ENCODE measurements at regions not wholly inside any gene's neighbourhood (a gene's known extent, or its start where the extent isn't known, plus 50 kb on each side); places are given as distances from the start of the nearest gene placed in this dataset.

DNA sequence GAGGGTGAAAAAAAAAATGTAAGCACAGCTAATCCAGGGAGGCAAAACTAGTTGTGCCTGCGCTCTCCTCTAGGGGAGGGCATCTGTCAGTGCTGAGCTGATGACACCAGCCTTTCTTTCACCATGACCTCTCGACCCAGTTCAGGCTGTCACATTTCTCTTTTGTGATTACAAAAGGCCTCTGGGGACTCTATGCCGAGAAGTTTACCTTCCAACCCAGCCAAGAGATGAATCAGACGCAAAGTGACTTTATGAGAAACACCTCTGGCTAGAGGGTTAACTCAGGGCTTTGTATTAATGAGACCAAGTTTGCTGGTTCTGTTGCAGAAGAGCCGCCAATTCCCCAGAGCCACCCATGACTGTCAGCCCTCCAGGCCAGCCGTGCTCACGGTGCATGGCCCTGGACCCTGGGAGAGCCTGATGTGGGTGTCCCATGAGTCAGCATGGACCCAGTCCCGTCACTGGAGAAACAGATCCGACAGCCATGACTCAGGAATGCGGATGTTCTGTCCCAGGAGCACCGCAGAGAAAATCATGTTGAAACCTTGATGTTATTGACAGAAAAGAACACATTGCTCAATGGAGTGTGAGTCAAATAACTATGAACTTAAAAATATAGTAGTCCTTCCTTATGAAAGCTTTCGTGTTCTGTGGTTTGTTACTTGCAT is 437.2 kb downstream of the HS3ST3B1 start:
- ChIA-PET CTCF (interaction anchor here (0.9 to 1.6 kb wide), 2 partner anchors 72 to 188 kb away, joined by 3 to 4 read pairs; no protein-coding TSS in a partner anchor), POLR2A (interaction anchor here (0.5 kb wide), 1 partner anchor 12 kb away, joined by 7 read pairs; no protein-coding TSS in a partner anchor)
- H3K4me3 ChIP-seq (ENCODE audit: low read depth, low read length), result no peak overlapping the region
- DNase-seq (ENCODE audit: low read depth, low spot score), result peak; percentile 84
- H3K27ac ChIP-seq (ENCODE audit: low read depth, low read length), result peak overlapping the region; percentile 87
- H3K9me3 ChIP-seq (ENCODE audit: control insufficient read depth, insufficient read depth, low read length), result no peaks in the 10 kb centered on the region
- TF ChIP-seq CTCF (IDR thresholded peaks at IDR 0.05; ENCODE audit: low read depth, low read length), result peak; percentile 27
- H3K27me3 ChIP-seq (ENCODE audit: control insufficient read depth, insufficient read depth, low read length), result no peaks in the 10 kb centered on the region

DNA sequence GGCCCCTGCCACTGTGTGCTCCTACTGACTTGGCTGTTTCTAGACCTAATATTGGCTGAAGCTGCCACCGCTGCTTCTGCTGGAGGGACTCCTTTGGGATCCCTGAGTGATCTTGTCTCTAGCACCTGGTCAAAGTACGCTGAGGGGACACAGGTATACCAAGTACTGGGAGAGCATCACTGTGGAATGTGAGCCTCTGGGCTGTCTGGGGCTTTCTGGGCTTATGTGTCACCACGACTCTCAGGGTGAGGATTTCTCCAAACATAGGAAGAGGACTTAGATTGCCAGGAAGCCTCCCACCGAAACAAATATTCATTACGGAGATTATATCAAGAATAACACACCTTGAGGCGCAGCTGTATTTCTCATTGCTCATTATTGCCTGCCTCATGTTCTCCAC is 435.8 kb downstream of the HS3ST3B1 start:
- H3K9me3 ChIP-seq (ENCODE audit: control insufficient read depth, insufficient read depth, low read length), result no peaks in the 10 kb centered on the region
- ChIA-PET POLR2A (no interaction called here), CTCF (no interaction called here)
- H3K27ac ChIP-seq (ENCODE audit: low read depth, low read length), result no peak overlapping the region
- no peak for TF ChIP-seq CTCF (IDR thresholded peaks at IDR 0.05; ENCODE audit: low read depth, low read length)
- no peaks in the 10 kb centered on the region for H3K27me3 ChIP-seq (ENCODE audit: control insufficient read depth, insufficient read depth, low read length)
- no peak overlapping the region for H3K4me3 ChIP-seq (ENCODE audit: low read depth, low read length)
- no peak for DNase-seq (ENCODE audit: low read depth, low spot score)

GRCh38 chr17:14733376-14733775 is 432.5 kb downstream of the HS3ST3B1 start:
- TF ChIP-seq CTCF (IDR thresholded peaks at IDR 0.05; ENCODE audit: low read depth, low read length), result no peak
- CTCF ChIA-PET, result no interaction called here
- Histone ChIP-seq H3K9me3 (ENCODE audit: control insufficient read depth, insufficient read depth, low read length) (no peaks in the 10 kb centered on the region), H3K4me3 (ENCODE audit: low read depth, low read length) (no peak overlapping the region), H3K27me3 (ENCODE audit: control insufficient read depth, insufficient read depth, low read length) (no peaks in the 10 kb centered on the region), H3K27ac (ENCODE audit: low read depth, low read length) (no peak overlapping the region)
- DNase-seq (ENCODE audit: low read depth, low spot score), result no peak
- POLR2A ChIA-PET, result no interaction called here

DNA sequence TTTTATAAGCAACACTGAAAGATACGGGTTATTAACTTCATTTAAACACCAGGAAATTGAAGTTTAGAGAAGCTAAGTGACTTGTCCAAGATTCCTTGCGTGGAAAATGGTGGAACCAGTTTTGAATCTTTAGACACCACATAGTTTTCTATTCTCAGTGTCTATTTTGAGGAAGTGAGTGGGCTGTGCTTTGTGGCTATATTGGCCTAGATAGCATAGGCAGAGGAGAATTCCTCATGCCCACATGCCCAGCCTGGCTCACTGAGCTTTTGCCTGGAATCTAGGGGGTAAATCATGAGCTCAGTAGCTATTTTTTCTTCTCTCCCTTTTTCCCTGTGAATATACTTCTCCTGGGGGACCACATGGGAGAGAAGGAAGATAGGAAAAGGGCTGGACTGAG is 431.3 kb downstream of the HS3ST3B1 start:
- ChIA-PET CTCF (no interaction called here), POLR2A (no interaction called here)
- H3K4me3 ChIP-seq (ENCODE audit: low read depth, low read length), result no peak overlapping the region
- no peaks in the 10 kb centered on the region for H3K9me3 ChIP-seq (ENCODE audit: control insufficient read depth, insufficient read depth, low read length)
- H3K27ac ChIP-seq (ENCODE audit: low read depth, low read length), result no peak overlapping the region
- no peak for DNase-seq (ENCODE audit: low read depth, low spot score)
- TF ChIP-seq CTCF (IDR thresholded peaks at IDR 0.05; ENCODE audit: low read depth, low read length), result no peak
- H3K27me3 ChIP-seq (ENCODE audit: control insufficient read depth, insufficient read depth, low read length), result no peaks in the 10 kb centered on the region

- no peak for DNase-seq (ENCODE audit: low read depth, low spot score)
- ChIA-PET POLR2A (no interaction called here), CTCF (no interaction called here)
- H3K27me3 ChIP-seq (ENCODE audit: control insufficient read depth, insufficient read depth, low read length), result no peaks in the 10 kb centered on the region
- H3K27ac ChIP-seq (ENCODE audit: low read depth, low read length), result no peak overlapping the region
- TF ChIP-seq CTCF (IDR thresholded peaks at IDR 0.05; ENCODE audit: low read depth, low read length), result no peak
- H3K4me3 ChIP-seq (ENCODE audit: low read depth, low read length), result no peak overlapping the region
- H3K9me3 ChIP-seq (ENCODE audit: control insufficient read depth, insufficient read depth, low read length), result no peaks in the 10 kb centered on the region
Measured at GRCh38 chr17:14731591-14731990, 430.7 kb downstream of the HS3ST3B1 start.
